Liver (tissue), 3 donors: ENCODE measurements at regions not wholly inside any gene's neighbourhood (a gene's known extent, or its start where the extent isn't known, plus 50 kb on each side); places are given as distances from the start of the nearest gene placed in this dataset.

Experiments
- EGR1 ChIP-seq, 2 donors: IDR thresholded peaks; 2 replicates each; pipeline ENCODE4 v1.6.1; 2016 to 2018; ENCODE audit warnings: antibody characterized with exemption in 2 of 2, low read depth in 2 of 2
- FOXA1 ChIP-seq: IDR thresholded peaks from 2 replicates; pipeline ENCODE4 v1.6.1; 2016; ENCODE audit warnings: antibody characterized with exemption
- FOXA2 ChIP-seq: IDR thresholded peaks from 2 replicates; pipeline ENCODE4 v1.6.1; 2016; ENCODE audit warnings: antibody characterized with exemption
- GABPA ChIP-seq, 2 donors: IDR thresholded peaks in 1 of 2; conservative IDR thresholded peaks in 1 of 2; 2 replicates each; pipeline ENCODE4 v1.6.1; 2016; ENCODE audit warnings: antibody characterized with exemption in 2 of 2, mild to moderate bottlenecking in 1 of 2, moderate library complexity in 1 of 2
- RAD21 ChIP-seq, 2 donors: IDR thresholded peaks; 2 replicates each; pipeline ENCODE4 v1.6.1; 2016; ENCODE audit warnings: antibody characterized with exemption in 2 of 2, mild to moderate bottlenecking in 2 of 2
- RXRA ChIP-seq, 2 donors: IDR thresholded peaks; 2 replicates each; pipeline ENCODE4 v1.6.1; 2017 to 2018; ENCODE audit warnings: antibody characterized with exemption in 2 of 2, mild to moderate bottlenecking in 1 of 2
- TAF1 ChIP-seq: conservative IDR thresholded peaks from 2 replicates; pipeline ENCODE4 v1.6.1; 2016; ENCODE audit warnings: antibody characterized with exemption, mild to moderate bottlenecking
- TF ChIP-seq, protein P1 (sequence below): fragments of 150-350 bp; IDR thresholded peaks from 2 replicates; pipeline ENCODE4 v1.5.1; 2017; ENCODE audit warnings: improper control_type of control experiment, low read depth, low read length; ENCODE audit not compliant: missing input control
- TF ChIP-seq, protein P2 (sequence below): IDR thresholded peaks from 2 replicates; pipeline ENCODE4 v1.6.1; 2016; ENCODE audit warnings: antibody characterized with exemption, mild to moderate bottlenecking
- TF ChIP-seq, protein P3 (sequence below): IDR thresholded peaks from 2 replicates; pipeline ENCODE4 v1.6.1; 2016; ENCODE audit warnings: antibody characterized with exemption
- TF ChIP-seq, protein P4 (sequence below): IDR thresholded peaks from 2 replicates; pipeline ENCODE4 v1.6.1; 2016; ENCODE audit warnings: antibody characterized with exemption
- donor health status: healthy.
- donor health status: healthy.

DNA sequence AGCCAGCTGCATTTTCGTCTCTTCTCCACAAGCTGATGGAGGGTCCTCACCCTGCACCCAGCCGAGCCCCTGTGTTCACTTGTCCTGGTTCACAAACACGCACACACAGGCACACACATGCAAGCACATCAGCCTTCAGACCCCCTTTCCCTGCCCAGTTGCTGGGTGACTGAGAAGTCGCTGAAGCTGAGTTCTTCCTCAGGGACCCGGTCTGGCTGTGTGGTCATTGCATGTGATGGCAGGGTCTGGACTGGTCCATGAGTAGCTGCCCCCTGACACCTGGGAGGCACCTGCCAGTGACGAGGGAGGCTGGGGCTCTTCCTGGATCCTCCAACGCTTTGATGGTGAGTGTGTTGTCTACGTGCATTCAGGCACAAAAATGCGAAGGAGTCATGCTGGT, 546.1 kb upstream of the SALL3 start:
- TF ChIP-seq, protein P1, sequence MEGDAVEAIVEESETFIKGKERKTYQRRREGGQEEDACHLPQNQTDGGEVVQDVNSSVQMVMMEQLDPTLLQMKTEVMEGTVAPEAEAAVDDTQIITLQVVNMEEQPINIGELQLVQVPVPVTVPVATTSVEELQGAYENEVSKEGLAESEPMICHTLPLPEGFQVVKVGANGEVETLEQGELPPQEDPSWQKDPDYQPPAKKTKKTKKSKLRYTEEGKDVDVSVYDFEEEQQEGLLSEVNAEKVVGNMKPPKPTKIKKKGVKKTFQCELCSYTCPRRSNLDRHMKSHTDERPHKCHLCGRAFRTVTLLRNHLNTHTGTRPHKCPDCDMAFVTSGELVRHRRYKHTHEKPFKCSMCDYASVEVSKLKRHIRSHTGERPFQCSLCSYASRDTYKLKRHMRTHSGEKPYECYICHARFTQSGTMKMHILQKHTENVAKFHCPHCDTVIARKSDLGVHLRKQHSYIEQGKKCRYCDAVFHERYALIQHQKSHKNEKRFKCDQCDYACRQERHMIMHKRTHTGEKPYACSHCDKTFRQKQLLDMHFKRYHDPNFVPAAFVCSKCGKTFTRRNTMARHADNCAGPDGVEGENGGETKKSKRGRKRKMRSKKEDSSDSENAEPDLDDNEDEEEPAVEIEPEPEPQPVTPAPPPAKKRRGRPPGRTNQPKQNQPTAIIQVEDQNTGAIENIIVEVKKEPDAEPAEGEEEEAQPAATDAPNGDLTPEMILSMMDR, result no peak
- TF ChIP-seq GABPA (IDR thresholded peaks at IDR 0.05 in 1 of 2, conservative IDR thresholded peaks at IDR 0.05 in 1 of 2) (no peak), FOXA1 (no peak), RXRA (IDR thresholded peaks at IDR 0.05) (no peak), TAF1 (no peak), EGR1 (IDR thresholded peaks at IDR 0.05; ENCODE audit: low read depth in 2 of 2) (no peak), RAD21 (IDR thresholded peaks at IDR 0.05) (no peak), FOXA2 (no peak)
- TF ChIP-seq, protein P2, sequence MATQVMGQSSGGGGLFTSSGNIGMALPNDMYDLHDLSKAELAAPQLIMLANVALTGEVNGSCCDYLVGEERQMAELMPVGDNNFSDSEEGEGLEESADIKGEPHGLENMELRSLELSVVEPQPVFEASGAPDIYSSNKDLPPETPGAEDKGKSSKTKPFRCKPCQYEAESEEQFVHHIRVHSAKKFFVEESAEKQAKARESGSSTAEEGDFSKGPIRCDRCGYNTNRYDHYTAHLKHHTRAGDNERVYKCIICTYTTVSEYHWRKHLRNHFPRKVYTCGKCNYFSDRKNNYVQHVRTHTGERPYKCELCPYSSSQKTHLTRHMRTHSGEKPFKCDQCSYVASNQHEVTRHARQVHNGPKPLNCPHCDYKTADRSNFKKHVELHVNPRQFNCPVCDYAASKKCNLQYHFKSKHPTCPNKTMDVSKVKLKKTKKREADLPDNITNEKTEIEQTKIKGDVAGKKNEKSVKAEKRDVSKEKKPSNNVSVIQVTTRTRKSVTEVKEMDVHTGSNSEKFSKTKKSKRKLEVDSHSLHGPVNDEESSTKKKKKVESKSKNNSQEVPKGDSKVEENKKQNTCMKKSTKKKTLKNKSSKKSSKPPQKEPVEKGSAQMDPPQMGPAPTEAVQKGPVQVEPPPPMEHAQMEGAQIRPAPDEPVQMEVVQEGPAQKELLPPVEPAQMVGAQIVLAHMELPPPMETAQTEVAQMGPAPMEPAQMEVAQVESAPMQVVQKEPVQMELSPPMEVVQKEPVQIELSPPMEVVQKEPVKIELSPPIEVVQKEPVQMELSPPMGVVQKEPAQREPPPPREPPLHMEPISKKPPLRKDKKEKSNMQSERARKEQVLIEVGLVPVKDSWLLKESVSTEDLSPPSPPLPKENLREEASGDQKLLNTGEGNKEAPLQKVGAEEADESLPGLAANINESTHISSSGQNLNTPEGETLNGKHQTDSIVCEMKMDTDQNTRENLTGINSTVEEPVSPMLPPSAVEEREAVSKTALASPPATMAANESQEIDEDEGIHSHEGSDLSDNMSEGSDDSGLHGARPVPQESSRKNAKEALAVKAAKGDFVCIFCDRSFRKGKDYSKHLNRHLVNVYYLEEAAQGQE, result no peak
- TF ChIP-seq, protein P3, sequence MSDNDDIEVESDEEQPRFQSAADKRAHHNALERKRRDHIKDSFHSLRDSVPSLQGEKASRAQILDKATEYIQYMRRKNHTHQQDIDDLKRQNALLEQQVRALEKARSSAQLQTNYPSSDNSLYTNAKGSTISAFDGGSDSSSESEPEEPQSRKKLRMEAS, result no peak
- TF ChIP-seq, protein P4, sequence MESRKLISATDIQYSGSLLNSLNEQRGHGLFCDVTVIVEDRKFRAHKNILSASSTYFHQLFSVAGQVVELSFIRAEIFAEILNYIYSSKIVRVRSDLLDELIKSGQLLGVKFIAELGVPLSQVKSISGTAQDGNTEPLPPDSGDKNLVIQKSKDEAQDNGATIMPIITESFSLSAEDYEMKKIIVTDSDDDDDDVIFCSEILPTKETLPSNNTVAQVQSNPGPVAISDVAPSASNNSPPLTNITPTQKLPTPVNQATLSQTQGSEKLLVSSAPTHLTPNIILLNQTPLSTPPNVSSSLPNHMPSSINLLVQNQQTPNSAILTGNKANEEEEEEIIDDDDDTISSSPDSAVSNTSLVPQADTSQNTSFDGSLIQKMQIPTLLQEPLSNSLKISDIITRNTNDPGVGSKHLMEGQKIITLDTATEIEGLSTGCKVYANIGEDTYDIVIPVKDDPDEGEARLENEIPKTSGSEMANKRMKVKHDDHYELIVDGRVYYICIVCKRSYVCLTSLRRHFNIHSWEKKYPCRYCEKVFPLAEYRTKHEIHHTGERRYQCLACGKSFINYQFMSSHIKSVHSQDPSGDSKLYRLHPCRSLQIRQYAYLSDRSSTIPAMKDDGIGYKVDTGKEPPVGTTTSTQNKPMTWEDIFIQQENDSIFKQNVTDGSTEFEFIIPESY, result no peak
